ENCODE measurements at regions not wholly inside any gene's neighbourhood (a gene's known extent, or its start where the extent isn't known, plus 50 kb on each side); places are given as distances from the start of the nearest gene placed in this dataset.
"Not testable (repeated sequence)": the region's sequence is repeated elsewhere in the genome, so short reads cannot be mapped to it uniquely, and the experiment has no call there.

GRCh38 chr22:48482198-48482597, 1345.5 kb downstream of the BRD1 start:
- H3K36me3 ChIP-seq (ENCODE audit: control insufficient read depth in 2 of 2, extremely low read depth in 1 of 2, insufficient read depth in 1 of 2, low read length in 1 of 2); H3K4me3 ChIP-seq (ENCODE audit: control insufficient read depth in 1 of 2, extremely low read depth in 1 of 2, low read length in 1 of 2); ATAC-seq (replicated peaks in 1 of 4); H3K27ac Mint-ChIP-seq; H3K27ac ChIP-seq (ENCODE audit: low read length); H3K4me1 ChIP-seq (ENCODE audit: control insufficient read depth in 1 of 2, extremely low read depth in 1 of 2, insufficient read depth in 2 of 2, low read length in 2 of 2); H3K4me1 Mint-ChIP-seq; H3K9me3 ChIP-seq; H3K36me3 Mint-ChIP-seq; POLR2A ChIA-PET; H3K9me3 Mint-ChIP-seq; CTCF ChIA-PET; H3K4me3 Mint-ChIP-seq: not testable (repeated sequence)
- H3K27me3 ChIP-seq (replicated peaks in 1 of 2; ENCODE audit: control insufficient read depth in 2 of 2, extremely low read depth in 1 of 2, insufficient read depth in 2 of 2, low read length in 1 of 2), result peaks cover 7 to 28% of the 10 kb centered on the region in 2 experiments
- H3K27me3 Mint-ChIP-seq, result peaks cover 7 to 17% of the 10 kb centered on the region in 2 donors
- DNase-seq, result peak in 1 of 35 experiments; percentile 19
- no CpG with 5 or more reads among the region's 11 CpGs for WGBS (ENCODE audit: insufficient coverage)

GRCh38 chr22:48481748-48482147, 1345.9 kb downstream of the BRD1 start:
- no CpG with 5 or more reads among the region's 2 CpGs for WGBS (ENCODE audit: insufficient coverage)
- ChIA-PET POLR2A (no interaction called here), CTCF (no interaction called here)
- Histone ChIP-seq H3K27ac (ENCODE audit: low read length) (no peak overlapping the region), H3K4me1 (ENCODE audit: control insufficient read depth in 1 of 2, extremely low read depth in 1 of 2, insufficient read depth in 2 of 2, low read length in 2 of 2) (no peaks in the 10 kb centered on the region), H3K9me3 (no peaks in the 10 kb centered on the region), H3K27me3 (replicated peaks in 1 of 2; ENCODE audit: control insufficient read depth in 2 of 2, extremely low read depth in 1 of 2, insufficient read depth in 2 of 2, low read length in 1 of 2) (peaks cover 6 to 29% of the 10 kb centered on the region in 2 experiments), H3K4me3 (ENCODE audit: control insufficient read depth in 1 of 2, extremely low read depth in 1 of 2, low read length in 1 of 2) (no peak overlapping the region), H3K36me3 (ENCODE audit: control insufficient read depth in 2 of 2, extremely low read depth in 1 of 2, insufficient read depth in 1 of 2, low read length in 1 of 2) (no peaks in the 10 kb centered on the region)
- H3K27me3 Mint-ChIP-seq, result peaks cover 6 to 14% of the 10 kb centered on the region in 2 donors
- H3K4me3 Mint-ChIP-seq, result no peak overlapping the region
- no peak overlapping the region for H3K27ac Mint-ChIP-seq
- no peak for DNase-seq
- no peak for ATAC-seq (replicated peaks in 1 of 4)
- H3K4me1 Mint-ChIP-seq, result no peaks in the 10 kb centered on the region
- H3K9me3 Mint-ChIP-seq, result no peaks in the 10 kb centered on the region
- no peaks in the 10 kb centered on the region for H3K36me3 Mint-ChIP-seq

GRCh38 chr22:48478529-48479265, 1349.0 kb downstream of the BRD1 start:
- H3K4me1 Mint-ChIP-seq, result no peaks in the 10 kb centered on the region
- ChIA-PET CTCF (no interaction called here), POLR2A (no interaction called here)
- H3K9me3 Mint-ChIP-seq, result no peaks in the 10 kb centered on the region
- Histone ChIP-seq H3K27me3 (replicated peaks in 1 of 2; ENCODE audit: control insufficient read depth in 2 of 2, extremely low read depth in 1 of 2, insufficient read depth in 2 of 2, low read length in 1 of 2) (peaks cover 0 to 28% of the 10 kb centered on the region in 2 experiments), H3K9me3 (no peaks in the 10 kb centered on the region), H3K4me1 (ENCODE audit: control insufficient read depth in 1 of 2, extremely low read depth in 1 of 2, insufficient read depth in 2 of 2, low read length in 2 of 2) (no peaks in the 10 kb centered on the region), H3K27ac (ENCODE audit: low read length) (no peak overlapping the region), H3K4me3 (ENCODE audit: control insufficient read depth in 1 of 2, extremely low read depth in 1 of 2, low read length in 1 of 2) (no peak overlapping the region), H3K36me3 (ENCODE audit: control insufficient read depth in 2 of 2, extremely low read depth in 1 of 2, insufficient read depth in 1 of 2, low read length in 1 of 2) (no peaks in the 10 kb centered on the region)
- no peaks in the 10 kb centered on the region for H3K36me3 Mint-ChIP-seq
- H3K4me3 Mint-ChIP-seq, result no peak overlapping the region
- ATAC-seq (replicated peaks in 1 of 4) (no peak), DNase-seq (peak in 1 of 35 experiments; percentile 2)
- peaks cover 13 to 18% of the 10 kb centered on the region in 2 donors for H3K27me3 Mint-ChIP-seq
- no peak overlapping the region for H3K27ac Mint-ChIP-seq
- 79% methylated on average over 11 of the region's 11 CpGs for WGBS (ENCODE audit: insufficient coverage)

- H3K9me3 Mint-ChIP-seq, result no peaks in the 10 kb centered on the region
- 82% methylated on average over 11 of the region's 11 CpGs for WGBS (ENCODE audit: insufficient coverage)
- H3K27me3 Mint-ChIP-seq, result peaks cover 17 to 18% of the 10 kb centered on the region in 2 donors
- peak in 1 of 35 experiments; percentile 14 for DNase-seq
- Histone ChIP-seq H3K36me3 (ENCODE audit: control insufficient read depth in 2 of 2, extremely low read depth in 1 of 2, insufficient read depth in 1 of 2, low read length in 1 of 2) (no peaks in the 10 kb centered on the region), H3K27ac (ENCODE audit: low read length) (no peak overlapping the region), H3K4me3 (ENCODE audit: control insufficient read depth in 1 of 2, extremely low read depth in 1 of 2, low read length in 1 of 2) (no peak overlapping the region), H3K9me3 (no peaks in the 10 kb centered on the region), H3K4me1 (ENCODE audit: control insufficient read depth in 1 of 2, extremely low read depth in 1 of 2, insufficient read depth in 2 of 2, low read length in 2 of 2) (no peaks in the 10 kb centered on the region), H3K27me3 (replicated peaks in 1 of 2; ENCODE audit: control insufficient read depth in 2 of 2, extremely low read depth in 1 of 2, insufficient read depth in 2 of 2, low read length in 1 of 2) (peaks cover 0 to 32% of the 10 kb centered on the region in 2 experiments)
- ChIA-PET CTCF (no interaction called here), POLR2A (no interaction called here)
- no peaks in the 10 kb centered on the region for H3K4me1 Mint-ChIP-seq
- H3K4me3 Mint-ChIP-seq, result no peak overlapping the region
- ATAC-seq (replicated peaks in 1 of 4), result no peak
- H3K36me3 Mint-ChIP-seq, result no peaks in the 10 kb centered on the region
- H3K27ac Mint-ChIP-seq, result no peak overlapping the region
Observed at GRCh38 chr22:48478124-48478523, 1349.5 kb downstream of the BRD1 start.

- no peaks in the 10 kb centered on the region for H3K36me3 Mint-ChIP-seq
- H3K4me1 Mint-ChIP-seq, result no peaks in the 10 kb centered on the region
- H3K27ac Mint-ChIP-seq, result no peak overlapping the region
- H3K4me3 ChIP-seq (ENCODE audit: control insufficient read depth in 1 of 2, extremely low read depth in 1 of 2, low read length in 1 of 2), result no peak overlapping the region
- H3K4me3 Mint-ChIP-seq, result no peak overlapping the region
- no peaks in the 10 kb centered on the region for H3K4me1 ChIP-seq (ENCODE audit: control insufficient read depth in 1 of 2, extremely low read depth in 1 of 2, insufficient read depth in 2 of 2, low read length in 2 of 2)
- no peaks in the 10 kb centered on the region for H3K9me3 ChIP-seq
- H3K27me3 ChIP-seq (replicated peaks in 1 of 2; ENCODE audit: control insufficient read depth in 2 of 2, extremely low read depth in 1 of 2, insufficient read depth in 2 of 2, low read length in 1 of 2), result peaks cover 0 to 32% of the 10 kb centered on the region in 2 experiments
- DNase-seq, result no peak
- H3K27me3 Mint-ChIP-seq, result peaks cover 18 to 23% of the 10 kb centered on the region in 2 donors
- H3K27ac ChIP-seq (ENCODE audit: low read length), result no peak overlapping the region
- ATAC-seq (replicated peaks in 1 of 4), result no peak
- no peaks in the 10 kb centered on the region for H3K9me3 Mint-ChIP-seq
- WGBS (ENCODE audit: insufficient coverage), result 85% methylated on average over 18 of the region's 22 CpGs
- ChIA-PET CTCF (no interaction called here), POLR2A (no interaction called here)
- no peaks in the 10 kb centered on the region for H3K36me3 ChIP-seq (ENCODE audit: control insufficient read depth in 2 of 2, extremely low read depth in 1 of 2, insufficient read depth in 1 of 2, low read length in 1 of 2)
Observed at GRCh38 chr22:48477031-48477721, 1350.5 kb downstream of the BRD1 start.

GRCh38 chr22:48476577-48476976, 1351.1 kb downstream of the BRD1 start:
- H3K4me1 Mint-ChIP-seq, result no peaks in the 10 kb centered on the region
- H3K4me3 ChIP-seq (ENCODE audit: control insufficient read depth in 1 of 2, extremely low read depth in 1 of 2, low read length in 1 of 2), result no peak overlapping the region
- H3K9me3 Mint-ChIP-seq, result no peaks in the 10 kb centered on the region
- CTCF ChIA-PET, result no interaction called here
- H3K27me3 Mint-ChIP-seq, result peaks cover 18 to 23% of the 10 kb centered on the region in 2 donors
- H3K36me3 Mint-ChIP-seq, result no peaks in the 10 kb centered on the region
- H3K27ac ChIP-seq (ENCODE audit: low read length), result no peak overlapping the region
- DNase-seq, result no peak
- peaks cover 0 to 32% of the 10 kb centered on the region in 2 experiments for H3K27me3 ChIP-seq (replicated peaks in 1 of 2; ENCODE audit: control insufficient read depth in 2 of 2, extremely low read depth in 1 of 2, insufficient read depth in 2 of 2, low read length in 1 of 2)
- H3K36me3 ChIP-seq (ENCODE audit: control insufficient read depth in 2 of 2, extremely low read depth in 1 of 2, insufficient read depth in 1 of 2, low read length in 1 of 2), result no peaks in the 10 kb centered on the region
- POLR2A ChIA-PET, result no interaction called here
- ATAC-seq (replicated peaks in 1 of 4), result no peak
- no peak overlapping the region for H3K4me3 Mint-ChIP-seq
- H3K9me3 ChIP-seq, result no peaks in the 10 kb centered on the region
- no peak overlapping the region for H3K27ac Mint-ChIP-seq
- no peaks in the 10 kb centered on the region for H3K4me1 ChIP-seq (ENCODE audit: control insufficient read depth in 1 of 2, extremely low read depth in 1 of 2, insufficient read depth in 2 of 2, low read length in 2 of 2)
- 74% methylated on average over 3 of the region's 5 CpGs for WGBS (ENCODE audit: insufficient coverage)

All from T-cell (primary cell).